ENCODE measurements at regions not wholly inside any gene's neighbourhood (a gene's known extent, or its start where the extent isn't known, plus 50 kb on each side); places are given as distances from the start of the nearest gene placed in this dataset.

GRCh38 chr5:176734756-176735342, 75.5 kb upstream of the UNC5A start:
- DNase-seq, result no peak

- DNase-seq, result no peak
Measured at GRCh38 chr5:176735383-176736265, 74.7 kb upstream of the UNC5A start.

DNA sequence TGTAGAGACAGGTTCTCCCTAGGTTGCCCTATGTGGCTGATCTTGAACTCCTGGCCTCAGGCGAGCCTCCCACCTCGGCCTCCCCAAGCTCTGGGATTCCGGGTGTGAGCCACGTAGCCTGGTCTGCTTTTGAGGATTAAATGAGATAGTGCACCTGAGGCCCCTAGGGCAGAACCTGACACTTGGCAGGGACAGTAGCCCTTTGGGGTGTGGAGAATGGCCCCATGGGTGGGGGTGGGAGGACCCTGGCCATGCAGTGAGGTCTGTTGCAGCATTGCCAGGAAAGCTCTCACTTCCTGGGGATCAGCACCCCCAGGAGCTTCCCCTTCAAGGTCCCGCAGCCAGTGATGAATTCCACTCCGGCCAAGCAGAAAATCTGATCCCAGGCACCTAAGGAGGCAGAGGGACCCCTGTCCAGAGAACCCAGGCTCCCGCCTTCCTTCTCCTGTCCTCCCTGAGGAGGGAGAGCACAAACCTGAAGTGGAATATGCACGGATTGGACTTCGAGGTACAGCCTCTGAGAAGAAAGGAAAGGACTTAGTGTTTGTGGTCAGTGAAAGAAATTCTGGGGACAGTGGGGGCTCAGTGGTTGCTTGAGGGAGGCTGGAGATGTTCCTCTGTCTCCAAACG, 73.9 kb upstream of the UNC5A start:
- no peak for DNase-seq

- no peak for DNase-seq
Measured at GRCh38 chr5:176736931-176737745, 73.2 kb upstream of the UNC5A start.

GRCh38 chr5:176737746-176738636, 72.4 kb upstream of the UNC5A start:
- no peak for DNase-seq

DNA sequence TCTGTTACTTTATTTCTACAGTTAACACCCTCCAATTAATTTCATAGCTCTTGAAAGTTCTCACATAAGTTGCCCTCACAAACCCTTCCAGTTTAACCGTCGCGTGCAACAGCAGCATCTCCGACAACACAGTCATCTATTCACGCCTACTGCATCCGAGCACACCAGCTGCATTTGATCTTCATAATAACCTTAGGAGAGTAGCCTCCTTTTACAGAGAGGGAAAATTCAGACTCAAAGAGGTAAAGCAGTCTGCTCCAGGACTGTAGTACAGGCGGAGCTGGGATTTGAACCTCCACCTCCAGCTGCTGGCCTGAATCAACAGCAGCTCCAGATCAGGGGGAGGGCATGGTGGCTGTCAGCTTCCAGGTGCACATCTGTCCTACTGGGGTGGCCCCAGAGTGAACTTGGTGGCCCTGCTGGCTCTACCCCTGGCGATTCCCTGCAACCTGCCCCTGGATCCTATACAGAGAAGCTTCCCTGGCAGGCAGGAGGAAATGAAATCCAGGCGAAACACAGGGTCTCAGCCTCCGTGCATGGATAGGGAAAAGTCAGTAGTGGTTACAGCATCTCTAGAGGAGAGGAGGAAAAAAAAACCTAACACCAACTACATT, 71.6 kb upstream of the UNC5A start:
- DNase-seq, result no peak

DNA sequence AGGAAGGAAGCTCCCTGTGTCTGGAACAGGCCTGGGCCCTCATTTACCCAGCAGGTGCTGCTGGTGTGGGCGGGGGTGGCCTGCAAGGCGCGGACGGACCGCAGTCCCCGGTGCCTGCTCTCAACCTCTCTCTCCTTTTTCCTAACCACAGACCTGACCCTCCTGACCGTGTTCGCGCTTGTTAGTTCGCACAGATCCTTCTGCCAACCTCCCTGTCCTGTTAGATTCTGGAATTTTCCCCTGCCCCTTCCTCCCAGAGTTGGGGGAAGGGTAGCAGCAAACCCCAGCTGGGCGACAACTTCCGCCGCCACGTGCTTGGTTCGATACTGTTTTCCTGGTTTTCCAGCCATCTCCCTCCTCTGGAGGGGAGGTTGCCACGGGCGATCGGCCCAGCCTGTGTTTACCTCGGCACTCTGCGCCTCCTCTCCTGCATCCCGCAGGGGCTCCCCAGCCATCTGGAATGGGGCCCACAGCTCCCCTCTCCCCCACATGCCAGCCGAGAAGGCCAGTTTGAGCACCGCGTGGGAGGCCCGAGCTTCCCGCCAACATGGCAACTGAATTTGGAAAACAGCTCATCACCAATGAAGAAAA, 70.8 kb upstream of the UNC5A start:
- DNase-seq, result no peak

DNA sequence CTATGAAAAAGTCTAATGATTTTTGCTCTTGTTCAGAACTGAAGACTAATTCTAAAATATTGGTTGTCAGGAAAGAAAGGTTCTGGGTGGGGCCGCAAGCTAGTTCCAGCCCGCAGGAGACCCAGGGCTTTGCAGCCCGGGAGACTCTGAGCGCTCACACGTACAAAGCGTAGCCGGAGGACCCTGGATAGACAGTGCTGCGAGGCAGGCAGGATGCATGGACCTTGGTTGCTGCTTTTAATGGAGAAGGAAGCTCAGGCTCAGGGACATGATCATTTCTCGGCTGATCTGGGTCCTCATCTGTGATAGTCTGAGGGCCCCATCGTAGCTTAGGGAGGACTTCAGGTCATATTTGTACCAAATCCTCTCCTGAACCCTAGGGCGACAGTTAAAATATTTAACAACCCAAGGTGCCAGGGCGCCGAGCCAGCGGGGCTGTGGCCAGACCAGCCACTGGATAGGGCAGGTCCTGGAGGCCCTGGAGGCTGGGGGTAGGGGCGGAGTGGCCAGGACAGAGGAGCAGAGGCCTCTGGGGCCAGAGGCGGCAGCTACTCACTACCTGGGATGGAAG, 70.1 kb upstream of the UNC5A start:
- DNase-seq, result no peak

- no peak for DNase-seq
Measured at GRCh38 chr5:176740702-176741496, 69.5 kb upstream of the UNC5A start.

GRCh38 chr5:176741561-176742211, 68.7 kb upstream of the UNC5A start:
- no peak for DNase-seq

- no peak for DNase-seq
Measured at GRCh38 chr5:176742246-176743105, 67.9 kb upstream of the UNC5A start.

- DNase-seq, result peak; percentile 58
Measured at GRCh38 chr5:176743136-176743861, 67.1 kb upstream of the UNC5A start.

- no peak for DNase-seq
Measured at GRCh38 chr5:176743868-176744583, 66.3 kb upstream of the UNC5A start.

GRCh38 chr5:176744584-176744965, 65.8 kb upstream of the UNC5A start:
- no peak for DNase-seq

DNA sequence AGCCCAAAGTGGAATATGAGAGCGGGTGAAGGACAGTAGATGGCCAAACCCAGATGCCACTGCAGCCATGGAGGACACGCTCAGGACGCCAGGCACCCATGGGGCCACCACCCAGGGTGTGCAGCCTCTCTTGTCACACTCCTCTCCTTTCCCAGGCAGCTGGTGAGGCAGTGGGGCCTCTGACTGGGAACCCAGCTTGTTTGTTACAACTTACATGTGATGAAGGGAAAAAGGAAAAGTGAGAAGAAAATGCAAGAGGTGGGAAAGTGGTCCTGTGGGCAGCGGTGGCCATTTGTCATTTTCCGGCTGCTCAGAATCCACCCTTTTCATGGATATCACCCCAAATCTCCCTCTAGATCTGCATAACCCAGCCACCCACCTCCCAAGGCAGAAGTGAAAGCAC, 62.7 kb upstream of the UNC5A start:
- DNase-seq, result no peak

- no peak for DNase-seq
Measured at GRCh38 chr5:176748073-176748966, 62.0 kb upstream of the UNC5A start.

Measured in NCI-H2227 treated with DMSO at 0.1 percent for 48 hours (cell line).